CD4-positive, alpha-beta T cell treated with Interferon alpha-2 for 1 hour (primary cell): ENCODE measurements at regions not wholly inside any gene's neighbourhood (a gene's known extent, or its start where the extent isn't known, plus 50 kb on each side); places are given as distances from the start of the nearest gene placed in this dataset.

Experiments used
- DNase-seq, 2 donors: peaks; one replicate each; pipeline ENCODE4 v3.0.0-alpha.2; 2020 to 2022

DNA sequence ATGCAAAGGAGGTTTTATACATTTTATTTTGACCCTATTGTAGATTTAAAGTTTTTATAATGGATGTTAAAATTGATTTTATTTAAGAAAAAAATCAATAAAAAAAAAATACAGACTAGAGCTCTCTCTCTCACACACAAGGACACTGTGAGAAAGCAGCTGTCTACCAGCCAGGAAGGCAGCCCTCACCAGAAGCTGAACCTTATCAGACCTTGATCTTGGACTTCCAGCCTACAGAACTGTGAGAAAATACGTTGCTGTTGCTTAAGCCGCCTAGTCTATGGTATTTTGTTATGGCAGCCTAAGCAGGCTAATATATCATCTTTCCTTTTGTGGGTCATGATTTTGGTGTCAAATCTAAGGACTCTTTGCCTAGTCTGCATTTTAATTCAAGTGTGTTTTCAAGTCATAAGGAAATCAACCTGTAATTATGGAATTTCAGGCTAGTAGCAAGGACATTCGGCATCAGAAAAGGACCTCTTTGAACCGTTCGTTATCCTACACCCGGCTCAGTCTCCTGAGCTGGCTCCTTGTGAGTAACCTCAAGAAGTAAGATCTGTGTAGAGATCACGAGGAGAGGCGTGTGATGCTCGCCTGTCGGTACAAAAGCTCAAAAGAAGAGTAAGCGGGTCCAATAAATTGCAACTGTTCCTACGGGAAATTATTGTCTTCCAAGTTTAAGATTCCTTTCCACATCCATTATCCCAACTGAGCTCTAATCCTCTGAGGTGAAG, 98.2 kb downstream of the PDCL3 start:
- no peak for DNase-seq

- DNase-seq = no peak
These were observed 100.1 kb downstream of the PDCL3 start for GRCh38 chr2:100662866-100663265.

- no peak for DNase-seq
These were observed 101.4 kb downstream of the PDCL3 start for GRCh38 chr2:100664021-100664755.

DNA sequence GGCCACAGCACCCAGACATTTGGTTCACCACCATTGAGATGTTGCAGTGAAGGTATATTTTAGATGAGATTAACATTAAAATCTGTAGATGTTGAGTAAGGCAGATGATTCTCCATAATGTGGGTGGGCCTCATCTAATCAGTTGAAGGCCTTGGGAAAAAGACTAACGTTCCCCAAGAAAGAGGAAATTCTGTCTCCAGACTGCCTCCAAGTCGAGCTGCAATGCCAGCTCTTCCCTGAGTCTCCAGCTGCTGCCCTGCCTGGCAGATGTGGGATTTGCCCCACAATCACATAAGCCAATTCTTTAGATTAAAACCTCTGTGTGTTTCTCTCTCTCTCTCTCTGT, 101.9 kb downstream of the PDCL3 start:
- no peak for DNase-seq

- DNase-seq = no peak
These were observed 104.2 kb downstream of the PDCL3 start for GRCh38 chr2:100666996-100667395.

DNA sequence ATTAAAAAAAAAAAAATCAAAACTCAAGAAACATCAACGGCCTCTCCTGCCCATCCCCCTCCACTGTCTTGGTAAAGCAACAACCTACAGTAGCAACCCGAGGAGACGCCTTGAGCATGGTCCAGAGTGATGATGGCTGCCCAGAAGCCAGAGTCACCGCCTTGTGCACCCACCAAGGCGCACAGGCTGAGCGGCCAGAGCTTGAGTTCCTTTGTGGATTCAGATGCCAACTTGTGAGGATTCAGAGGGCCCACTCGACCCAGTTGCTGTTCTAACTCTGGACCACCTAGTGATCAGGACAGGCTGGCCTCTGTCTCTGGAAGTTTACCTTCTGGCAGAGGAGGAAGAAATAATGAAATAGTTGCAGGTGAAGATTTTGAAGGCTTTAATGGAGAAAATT, 105.0 kb downstream of the PDCL3 start:
- DNase-seq = no peak

- no peak for DNase-seq
These were observed 107.4 kb downstream of the PDCL3 start for GRCh38 chr2:100670232-100670631.

GRCh38 chr2:100673115-100673514, 110.3 kb downstream of the PDCL3 start:
- DNase-seq = no peak

- no peak for DNase-seq
These were observed 111.1 kb downstream of the PDCL3 start for GRCh38 chr2:100673691-100674485.

DNA sequence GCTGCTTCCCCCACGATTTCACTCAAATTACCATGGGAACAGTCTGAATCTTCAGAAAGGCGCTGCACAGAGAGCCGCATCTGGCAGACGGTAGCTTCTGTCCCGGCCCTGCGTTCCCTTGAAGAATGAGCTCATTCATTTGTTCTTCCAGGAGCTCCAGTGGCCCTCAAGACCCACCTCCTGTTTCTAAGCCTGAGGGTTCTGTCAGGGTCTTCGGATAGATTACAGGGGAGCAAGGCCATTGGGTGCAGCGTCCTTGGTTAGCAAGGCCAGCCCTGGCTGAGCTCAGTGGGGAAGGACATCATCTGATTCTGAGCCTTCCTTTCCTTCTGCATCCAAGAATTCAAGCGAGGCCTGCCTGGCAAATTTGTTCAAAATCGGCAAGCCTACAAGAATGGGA, 111.9 kb downstream of the PDCL3 start:
- no peak for DNase-seq

DNA sequence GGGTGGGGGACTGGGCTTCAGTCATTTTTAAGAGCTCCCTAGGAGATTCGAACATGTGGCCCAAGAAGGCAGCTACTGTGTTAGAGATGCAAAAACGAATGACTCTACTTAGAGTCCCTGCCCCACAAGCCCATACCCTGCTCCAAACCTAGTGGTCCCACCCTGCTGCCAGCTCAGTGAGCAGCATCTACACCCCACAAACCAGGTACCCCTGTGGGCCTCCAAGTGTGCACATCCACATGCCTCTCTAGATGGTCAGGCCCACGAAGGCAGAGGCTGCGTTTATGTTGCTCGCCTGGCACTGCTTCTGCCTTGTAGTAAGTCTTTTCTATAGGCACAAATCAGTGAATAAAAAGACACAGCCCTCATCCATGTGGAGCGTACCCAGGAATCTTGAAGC, 112.6 kb downstream of the PDCL3 start:
- no peak for DNase-seq

GRCh38 chr2:100675855-100676254, 113.1 kb downstream of the PDCL3 start:
- DNase-seq = no peak

- no peak for DNase-seq
These were observed 113.6 kb downstream of the PDCL3 start for GRCh38 chr2:100676346-100676745.

DNA sequence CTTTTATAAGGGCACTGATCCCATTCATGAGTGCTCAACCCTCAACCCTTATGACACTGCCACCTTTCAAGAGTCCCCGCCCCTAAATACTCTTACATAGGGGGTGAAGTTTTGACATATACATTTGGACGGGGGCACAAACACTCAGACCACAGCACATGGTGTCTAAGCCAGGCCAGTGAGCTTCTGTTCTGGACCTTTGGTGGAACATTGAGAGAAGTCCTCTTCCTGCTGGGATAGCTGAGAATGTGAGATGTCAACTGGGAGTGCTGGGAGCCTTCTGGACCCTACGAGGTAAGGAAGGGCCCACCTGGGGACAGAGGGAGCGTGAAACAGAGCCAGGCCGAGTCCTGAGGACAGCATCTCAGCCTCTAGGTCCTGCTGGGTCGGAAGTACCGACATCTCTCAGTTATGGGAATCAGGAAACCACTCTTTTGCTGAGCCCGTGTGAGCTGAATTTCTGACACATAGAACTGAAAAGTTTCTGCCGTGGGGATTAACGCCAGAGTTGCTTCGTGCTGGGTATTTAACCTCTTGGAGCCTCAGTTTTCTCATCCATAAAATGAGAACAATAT, 114.9 kb downstream of the PDCL3 start:
- DNase-seq = no peak

DNA sequence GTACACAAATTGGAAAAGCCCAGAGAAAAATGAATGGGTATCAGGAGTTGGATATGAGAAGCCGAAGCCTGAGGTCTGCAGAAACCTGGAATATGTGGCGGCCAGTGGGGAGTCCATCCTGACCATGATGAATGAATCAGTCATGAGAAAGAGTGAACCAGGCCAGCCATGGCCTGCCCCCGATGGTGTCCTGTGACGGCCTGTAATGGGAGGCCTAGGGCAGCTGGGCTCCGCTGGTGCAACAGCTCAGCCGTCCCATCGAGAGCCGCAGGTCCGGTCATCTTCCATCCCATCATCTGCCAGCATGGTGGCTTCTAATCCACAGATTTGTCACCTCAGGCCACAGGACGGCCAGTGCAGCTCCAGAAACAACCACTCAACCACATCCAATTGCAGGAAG, 116.4 kb downstream of the PDCL3 start:
- no peak for DNase-seq

- no peak for DNase-seq
These were observed 119.7 kb downstream of the PDCL3 start for GRCh38 chr2:100682536-100682935.

DNA sequence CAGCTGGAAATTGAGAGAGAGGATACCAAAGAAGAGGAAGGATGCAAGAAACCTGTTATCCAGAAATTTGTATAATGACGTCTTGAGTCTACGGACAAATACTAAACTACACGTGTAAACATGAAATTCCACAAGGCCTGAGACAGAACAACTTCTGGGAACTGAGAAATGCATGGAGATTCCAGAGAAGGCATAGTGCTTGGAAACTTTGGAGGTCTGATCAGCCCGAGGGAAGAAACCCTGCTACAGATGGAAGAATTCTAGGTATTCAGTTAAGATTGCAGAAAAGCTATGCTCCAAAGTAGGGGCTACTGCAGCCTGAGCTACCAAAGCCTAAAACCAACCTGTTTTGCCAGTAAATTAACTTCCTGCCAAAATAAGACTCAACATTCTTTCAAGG, 120.4 kb downstream of the PDCL3 start:
- DNase-seq = no peak

- DNase-seq = no peak
These were observed 128.1 kb upstream of the NPAS2 start for GRCh38 chr2:100691846-100692245.

DNA sequence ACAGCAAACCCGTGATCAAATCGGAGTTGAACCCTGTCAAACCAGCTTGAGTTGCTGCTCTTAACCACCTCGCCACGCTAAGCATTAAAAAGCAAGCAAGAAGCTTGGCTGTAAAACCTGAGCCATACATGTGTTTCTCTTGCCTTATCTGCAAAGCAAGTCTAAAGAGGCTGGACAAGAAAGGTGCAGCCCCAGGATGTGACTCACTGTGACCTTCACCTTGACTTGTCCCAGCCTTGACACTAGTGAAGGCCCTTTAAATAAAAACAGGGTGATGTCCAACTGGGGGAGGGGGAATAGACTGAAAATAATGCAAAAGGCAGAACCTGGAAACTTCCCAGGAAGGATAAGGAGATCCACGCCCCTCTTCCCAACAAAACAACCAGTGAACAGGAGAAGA, 127.6 kb upstream of the NPAS2 start:
- no peak for DNase-seq

GRCh38 chr2:100692906-100693305, 127.0 kb upstream of the NPAS2 start:
- no peak for DNase-seq

GRCh38 chr2:100699131-100699530, 120.8 kb upstream of the NPAS2 start:
- DNase-seq = no peak

- DNase-seq = no peak
These were observed 117.4 kb upstream of the NPAS2 start for GRCh38 chr2:100702438-100703109.

DNA sequence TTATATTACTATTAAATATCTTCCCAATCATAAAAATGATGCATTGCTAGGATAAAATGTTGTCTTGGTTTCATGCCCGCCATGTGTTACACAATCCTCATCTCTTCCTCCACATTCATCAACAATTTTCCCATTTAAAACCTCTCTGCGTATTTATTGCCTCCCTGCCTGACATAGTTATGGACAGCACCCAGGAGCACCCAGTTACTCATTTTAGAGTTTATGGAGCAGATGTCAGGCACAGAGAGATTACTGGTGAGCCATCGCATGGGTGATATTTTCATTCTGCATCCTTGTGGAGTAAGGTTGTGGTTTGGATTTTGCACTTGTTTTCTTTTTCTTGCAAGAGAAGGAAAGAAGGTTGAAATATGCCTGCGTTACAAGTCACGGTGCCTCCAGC, 116.7 kb upstream of the NPAS2 start:
- DNase-seq = no peak
